Endothelial cell (in vitro differentiated cells): ENCODE measurements at regions not wholly inside any gene's neighbourhood (a gene's known extent, or its start where the extent isn't known, plus 50 kb on each side); places are given as distances from the start of the nearest gene placed in this dataset.
A peak's percentile ranks its signal among the peaks of the same experiment; 100 is the strongest.
"Not testable (repeated sequence)": the region's sequence is repeated elsewhere in the genome, so short reads cannot be mapped to it uniquely, and the experiment has no call there.

Experiments
- DNase-seq: peaks from one replicate; pipeline ENCODE4 v3.0.0; 2021; ENCODE audit warnings: low spot score
- H3K27ac Mint-ChIP-seq: one replicate; pipeline ENCODE4 v1.8.0; 2021; ENCODE audit warnings: mixed read lengths, inconsistent platforms; ENCODE audit not compliant: unreplicated experiment
- H3K27me3 Mint-ChIP-seq: one replicate; pipeline ENCODE4 v1.8.0; 2021; ENCODE audit warnings: mild to moderate bottlenecking, moderate library complexity, mixed read lengths, inconsistent platforms; ENCODE audit not compliant: unreplicated experiment
- H3K36me3 Mint-ChIP-seq: one replicate; pipeline ENCODE4 v1.8.0; 2021; ENCODE audit warnings: mild to moderate bottlenecking, low read depth, mixed read lengths, inconsistent platforms; ENCODE audit not compliant: unreplicated experiment
- H3K4me1 Mint-ChIP-seq: one replicate; pipeline ENCODE4 v1.8.0; 2021; ENCODE audit warnings: mild to moderate bottlenecking, mixed read lengths, inconsistent platforms; ENCODE audit not compliant: unreplicated experiment
- H3K4me3 Mint-ChIP-seq: one replicate; pipeline ENCODE4 v1.8.0; 2021; ENCODE audit warnings: mild to moderate bottlenecking, mixed read lengths, inconsistent platforms; ENCODE audit not compliant: unreplicated experiment
- H3K9me3 Mint-ChIP-seq: one replicate; pipeline ENCODE4 v1.8.0; 2021; ENCODE audit warnings: mixed read lengths, inconsistent platforms; ENCODE audit not compliant: unreplicated experiment
- CTCF ChIP-seq: fragments of 200-600 bp; sonication (generic); IDR thresholded peaks from one replicate; pipeline ENCODE4 v1.5.0; 2021; ENCODE audit warnings: antibody characterized with exemption; ENCODE audit not compliant: unreplicated experiment

DNA sequence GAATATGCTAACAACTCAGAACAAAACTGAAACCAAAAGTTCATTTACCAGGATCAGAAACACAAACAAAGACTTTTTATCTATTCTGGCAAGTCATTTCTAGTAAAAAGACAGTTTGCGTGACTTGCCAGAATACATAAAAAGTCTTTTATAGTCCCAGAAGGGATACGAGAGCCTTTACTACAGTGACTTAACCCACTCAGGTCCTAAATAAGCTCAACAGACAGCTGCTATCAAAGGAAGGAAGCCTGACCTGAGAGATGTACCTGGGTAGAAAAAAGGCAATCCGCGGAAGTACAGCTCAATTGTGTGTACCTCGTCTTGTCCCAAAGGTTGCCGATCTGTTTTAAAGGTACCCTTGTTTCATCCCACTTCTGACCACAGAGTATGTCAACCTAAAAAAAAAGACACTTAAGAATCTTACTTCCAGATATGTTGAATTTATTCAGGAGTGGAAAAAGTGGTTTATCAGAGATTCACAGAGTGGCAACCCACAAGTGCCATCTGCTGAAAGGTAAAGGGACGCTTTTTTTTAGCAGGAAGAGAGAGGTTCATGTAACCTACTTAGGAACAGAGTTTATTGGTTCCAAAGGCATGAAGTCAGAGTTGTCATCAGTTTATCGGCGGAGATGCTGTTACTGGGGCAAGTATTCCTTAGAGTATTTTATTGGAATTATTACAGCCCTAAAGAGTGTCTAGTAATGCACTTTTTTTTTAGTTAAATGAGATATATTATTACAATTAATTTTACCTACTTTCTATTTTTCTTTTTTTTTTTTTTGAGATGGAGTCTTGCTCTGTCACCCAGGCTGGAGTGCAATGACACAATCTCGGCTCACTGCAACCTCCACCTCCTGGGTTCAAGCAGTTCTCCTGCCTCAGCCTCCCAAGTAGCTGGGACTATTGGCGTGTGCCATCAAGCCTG is 69.7 kb upstream of the C1QTNF9B start:
- Mint-ChIP-seq H3K4me3 (no peak overlapping the region), H3K27me3 (no peaks in the 10 kb centered on the region), H3K4me1 (peaks cover 4% of the 10 kb centered on the region), H3K27ac (no peak overlapping the region), H3K9me3 (no peaks in the 10 kb centered on the region), H3K36me3 (no peaks in the 10 kb centered on the region)
- DNase-seq: no peak
- TF ChIP-seq CTCF: no peak

GRCh38 chr13:23967792-23968191 is 70.5 kb upstream of the C1QTNF9B start:
- not testable (repeated sequence) for H3K4me1 Mint-ChIP-seq, H3K27me3 Mint-ChIP-seq, DNase-seq, H3K36me3 Mint-ChIP-seq, H3K27ac Mint-ChIP-seq, H3K9me3 Mint-ChIP-seq, H3K4me3 Mint-ChIP-seq

GRCh38 chr13:23969647-23970046 is 72.3 kb upstream of the C1QTNF9B start:
- H3K9me3 Mint-ChIP-seq: no peaks in the 10 kb centered on the region
- TF ChIP-seq CTCF: no peak
- no peak overlapping the region for H3K4me3 Mint-ChIP-seq
- no peaks in the 10 kb centered on the region for H3K27me3 Mint-ChIP-seq
- no peaks in the 10 kb centered on the region for H3K36me3 Mint-ChIP-seq
- no peak for DNase-seq
- H3K27ac Mint-ChIP-seq: no peak overlapping the region
- peaks cover 4% of the 10 kb centered on the region for H3K4me1 Mint-ChIP-seq

- peak overlapping the region; percentile 91 for H3K4me3 Mint-ChIP-seq
Measured at GRCh38 chr13:23979361-23980159, 82.3 kb upstream of the C1QTNF9B start.

DNA sequence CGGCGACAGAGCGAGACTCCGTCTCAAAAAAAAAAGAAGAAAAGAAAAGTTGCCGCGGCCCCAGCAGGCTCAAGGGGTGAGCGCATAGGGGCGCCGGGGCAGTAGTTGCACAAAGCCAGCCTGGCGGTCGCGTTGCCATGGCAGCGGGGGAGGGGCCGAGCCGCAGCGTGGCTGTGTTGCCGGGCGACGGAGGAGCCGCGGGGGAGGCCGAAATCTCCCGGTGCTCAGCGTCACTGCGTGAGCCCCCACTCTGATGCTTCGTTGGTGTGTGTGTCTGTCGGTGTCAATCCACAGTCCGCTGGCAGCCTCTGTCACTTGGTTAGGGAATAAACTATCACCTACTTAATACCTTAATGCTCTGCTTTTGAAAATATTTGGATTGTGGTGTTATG is 82.9 kb upstream of the C1QTNF9B start:
- Mint-ChIP-seq H3K4me3 (peak overlapping the region; percentile 91), H3K36me3 (no peaks in the 10 kb centered on the region), H3K27me3 (peaks cover 8% of the 10 kb centered on the region), H3K9me3 (no peaks in the 10 kb centered on the region), H3K27ac (peak overlapping the region; percentile 61), H3K4me1 (peaks cover 6% of the 10 kb centered on the region)
- DNase-seq: peak; percentile 88
- TF ChIP-seq CTCF: no peak

More at GRCh38 chr13:23979361-23980159, 82.3 kb upstream of the C1QTNF9B start:
- H3K9me3 Mint-ChIP-seq: no peaks in the 10 kb centered on the region
- H3K27ac Mint-ChIP-seq: peak overlapping the region; percentile 61
- no peak for TF ChIP-seq CTCF
- peak; percentile 57 for DNase-seq
- no peaks in the 10 kb centered on the region for H3K36me3 Mint-ChIP-seq
- H3K27me3 Mint-ChIP-seq: peaks cover 8% of the 10 kb centered on the region
- H3K4me1 Mint-ChIP-seq: peaks cover 6% of the 10 kb centered on the region
